22Rv1 (cell line): ENCODE measurements at regions not wholly inside any gene's neighbourhood (a gene's known extent, or its start where the extent isn't known, plus 50 kb on each side); places are given as distances from the start of the nearest gene placed in this dataset.

Experiments used
- H3K27ac ChIP-seq: fragments of 450-650 bp; 2 replicates; pipeline ENCODE4 v1.5.1; 2017
- CTCF ChIP-seq: fragments of 450-650 bp; IDR thresholded peaks from 2 replicates; pipeline ENCODE4 v1.5.1; 2017; ENCODE audit warnings: mild to moderate bottlenecking
- ZFX ChIP-seq: fragments of 450-650 bp; IDR thresholded peaks from 2 replicates; pipeline ENCODE4 v1.6.1; 2017; ENCODE audit warnings: antibody characterized with exemption, borderline replicate concordance

GRCh38 chrY:16715278-16715677 lies 1164.7 kb downstream of the CDY2B start:
- TF ChIP-seq CTCF (no peak), ZFX (no peak)
- H3K27ac ChIP-seq = no peak overlapping the region

GRCh38 chrY:16673102-16673787 lies 1206.8 kb downstream of the CDY2B start:
- no peak for TF ChIP-seq ZFX
- no peak overlapping the region for H3K27ac ChIP-seq

GRCh38 chrY:16668402-16668801 lies 1211.6 kb downstream of the CDY2B start:
- no peak overlapping the region for H3K27ac ChIP-seq
- TF ChIP-seq CTCF (no peak), ZFX (no peak)

GRCh38 chrY:16662741-16663140 lies 1217.3 kb downstream of the CDY2B start:
- H3K27ac ChIP-seq = no peak overlapping the region
- TF ChIP-seq CTCF (peak; percentile 22), ZFX (no peak)

GRCh38 chrY:16659340-16659739 lies 1220.7 kb downstream of the CDY2B start:
- TF ChIP-seq CTCF (no peak), ZFX (no peak)

GRCh38 chrY:16653971-16654370 lies 1226.0 kb downstream of the CDY2B start:
- no peak overlapping the region for H3K27ac ChIP-seq
- TF ChIP-seq CTCF (no peak), ZFX (no peak)

More at GRCh38 chrY:16659340-16659739, 1220.7 kb downstream of the CDY2B start:
- no peak overlapping the region for H3K27ac ChIP-seq

GRCh38 chrY:16645991-16646390 lies 1234.0 kb downstream of the CDY2B start:
- no peak for TF ChIP-seq ZFX
- TF ChIP-seq CTCF = no peak
- no peak overlapping the region for H3K27ac ChIP-seq

GRCh38 chrY:16645449-16645848 lies 1234.6 kb downstream of the CDY2B start:
- TF ChIP-seq ZFX = no peak
- no peak overlapping the region for H3K27ac ChIP-seq
